MM.1S (cell line): ENCODE measurements at regions not wholly inside any gene's neighbourhood (a gene's known extent, or its start where the extent isn't known, plus 50 kb on each side); places are given as distances from the start of the nearest gene placed in this dataset.

Source experiments
- DNase-seq: peaks from one replicate; pipeline ENCODE4 v3.0.0-alpha.2; 2015
- H2AFZ ChIP-seq: fragments of 300-600 bp; sonication (generic); 2 replicates; pipeline ENCODE4 v1.6.0; 2016; ENCODE audit warnings: antibody characterized with exemption, low read length
- H3F3A ChIP-seq: fragments of 300-600 bp; sonication (generic); 2 replicates; pipeline ENCODE4 v1.6.1; 2016; ENCODE audit warnings: mild to moderate bottlenecking, antibody characterized with exemption, low read length, moderate library complexity, mixed read lengths; ENCODE audit not compliant: insufficient read depth
- H3K27ac ChIP-seq: fragments of 300-600 bp; sonication (generic); 2 replicates; pipeline ENCODE4 v1.5.1; 2016; ENCODE audit warnings: mild to moderate bottlenecking, low read length
- H3K27me3 ChIP-seq: fragments of 300-600 bp; sonication (generic); replicated peaks from 2 replicates; pipeline ENCODE4 v1.6.0; 2016; ENCODE audit warnings: low read length; ENCODE audit not compliant: insufficient read depth
- H3K36me3 ChIP-seq: fragments of 300-600 bp; sonication (generic); replicated peaks from 2 replicates; pipeline ENCODE4 v1.6.1; 2016; ENCODE audit warnings: mild to moderate bottlenecking, low read length, mixed read lengths; ENCODE audit not compliant: insufficient read depth
- H3K4me1 ChIP-seq: fragments of 300-600 bp; sonication (generic); 2 replicates; pipeline ENCODE4 v1.6.1; 2016; ENCODE audit warnings: low read length, mixed read lengths
- H3K4me2 ChIP-seq: fragments of 300-600 bp; sonication (generic); 2 replicates; pipeline ENCODE4 v1.6.0; 2016; ENCODE audit warnings: low read depth, low read length
- H3K4me3 ChIP-seq: fragments of 300-600 bp; sonication (generic); 2 replicates; pipeline ENCODE4 v1.5.1; 2016; ENCODE audit warnings: low read length, mixed read lengths
- H3K79me2 ChIP-seq: fragments of 300-600 bp; sonication (generic); 2 replicates; pipeline ENCODE4 v1.6.1; 2016; ENCODE audit warnings: mixed run types, low read length, mixed read lengths
- H3K9ac ChIP-seq: fragments of 300-600 bp; sonication (generic); 2 replicates; pipeline ENCODE4 v1.6.1; 2016; ENCODE audit warnings: low read length, mixed read lengths
- H3K9me2 ChIP-seq: fragments of 300-600 bp; sonication (generic); replicated peaks from 2 replicates; pipeline ENCODE4 v1.6.1; 2016; ENCODE audit warnings: mild to moderate bottlenecking, low read length, mixed read lengths; ENCODE audit not compliant: insufficient read depth
- H3K9me3 ChIP-seq: fragments of 300-600 bp; sonication (generic); replicated peaks from 2 replicates; pipeline ENCODE4 v1.6.1; 2016; ENCODE audit warnings: mild to moderate bottlenecking, low read length, mixed read lengths; ENCODE audit not compliant: insufficient read depth
- H4K20me1 ChIP-seq: fragments of 300-600 bp; sonication (generic); 2 replicates; pipeline ENCODE4 v1.6.1; 2016; ENCODE audit warnings: mild to moderate bottlenecking, low read length, moderate library complexity, mixed read lengths; ENCODE audit not compliant: insufficient read depth
- CTCF ChIP-seq: fragments of 300-600 bp; sonication (generic); IDR thresholded peaks from 2 replicates; pipeline ENCODE4 v1.5.1; 2016; ENCODE audit warnings: antibody characterized with exemption, low read length, mixed read lengths
- EZH2 ChIP-seq: fragments of 300-600 bp; sonication (generic); optimal IDR thresholded peaks from 2 replicates; pipeline ENCODE3; 2017; ENCODE audit warnings: low read depth, mild to moderate bottlenecking, antibody characterized with exemption, low read length, mixed read lengths
- EZH2phosphoT487 ChIP-seq: fragments of 300-600 bp; sonication (generic); IDR thresholded peaks from 2 replicates; pipeline ENCODE4 v1.6.1; 2018; ENCODE audit warnings: antibody characterized with exemption, low read length

GRCh38 chr10:130361351-130362105 is 225.3 kb downstream of the GLRX3 start:
- Histone ChIP-seq H3F3A (no peaks in the 10 kb centered on the region), H3K4me2 (no peak overlapping the region), H3K27me3 (no peaks in the 10 kb centered on the region), H3K9me2 (no peaks in the 10 kb centered on the region), H3K36me3 (no peaks in the 10 kb centered on the region), H3K4me1 (no peaks in the 10 kb centered on the region; the same call in 1 of the 2 replicates), H2AFZ (no peak overlapping the region), H3K9ac (no peak overlapping the region), H3K27ac (no peak overlapping the region), H3K79me2 (no peaks in the 10 kb centered on the region), H3K4me3 (no peak overlapping the region), H4K20me1 (no peaks in the 10 kb centered on the region), H3K9me3 (no peaks in the 10 kb centered on the region)
- TF ChIP-seq CTCF = no peak
- DNase-seq = no peak

DNA sequence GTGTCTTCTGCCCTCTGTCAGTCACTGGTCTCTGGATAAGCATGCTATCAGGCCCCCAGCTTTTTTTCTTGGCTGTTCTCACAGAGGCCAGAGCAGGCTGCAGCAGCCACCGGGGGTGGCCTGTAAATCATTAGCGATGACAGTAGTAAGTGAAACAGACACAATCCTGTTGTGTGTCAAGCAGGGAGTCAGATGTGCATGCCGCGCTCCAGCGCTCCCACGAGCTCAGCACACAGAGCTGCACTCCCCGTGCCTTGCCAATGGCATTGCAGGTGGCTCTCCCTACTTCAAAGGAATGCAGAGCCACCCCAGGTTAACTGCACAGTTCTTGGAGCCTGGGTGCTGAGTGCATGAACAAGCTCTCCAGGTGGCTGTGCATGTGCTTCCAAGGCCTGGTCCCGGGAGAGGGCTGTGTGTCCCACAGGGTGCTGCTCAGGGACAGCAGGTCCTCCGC is 226.1 kb downstream of the GLRX3 start:
- TF ChIP-seq EZH2 = no peak
- no peak for TF ChIP-seq EZH2phosphoT487
- no peak for TF ChIP-seq CTCF
- no peak overlapping the region for H3K4me3 ChIP-seq
- no peaks in the 10 kb centered on the region for H3F3A ChIP-seq
- H4K20me1 ChIP-seq = no peaks in the 10 kb centered on the region
- H3K9me2 ChIP-seq = no peaks in the 10 kb centered on the region
- no peaks in the 10 kb centered on the region for H3K9me3 ChIP-seq
- no peak overlapping the region for H3K4me2 ChIP-seq
- H3K9ac ChIP-seq = no peak overlapping the region
- no peak overlapping the region for H3K27ac ChIP-seq
- H2AFZ ChIP-seq = no peak overlapping the region
- no peaks in the 10 kb centered on the region for H3K36me3 ChIP-seq
- no peaks in the 10 kb centered on the region for H3K79me2 ChIP-seq
- DNase-seq = no peak
- H3K27me3 ChIP-seq = no peaks in the 10 kb centered on the region
- H3K4me1 ChIP-seq = no peaks in the 10 kb centered on the region; the same call in 1 of the 2 replicates

GRCh38 chr10:130363051-130363450 is 226.9 kb downstream of the GLRX3 start:
- Histone ChIP-seq H4K20me1 (no peaks in the 10 kb centered on the region), H3K4me3 (no peak overlapping the region), H3K36me3 (no peaks in the 10 kb centered on the region), H3K4me1 (no peaks in the 10 kb centered on the region; the same call in 1 of the 2 replicates), H3K9ac (no peak overlapping the region), H3K27ac (no peak overlapping the region), H3K4me2 (no peak overlapping the region), H3F3A (no peaks in the 10 kb centered on the region), H3K9me2 (no peaks in the 10 kb centered on the region), H3K79me2 (no peaks in the 10 kb centered on the region), H3K27me3 (no peaks in the 10 kb centered on the region), H2AFZ (no peak overlapping the region), H3K9me3 (no peaks in the 10 kb centered on the region)
- no peak for DNase-seq
- TF ChIP-seq EZH2phosphoT487 = no peak
- no peak for TF ChIP-seq EZH2
- no peak for TF ChIP-seq CTCF
